ENCODE measurements at regions not wholly inside any gene's neighbourhood (a gene's known extent, or its start where the extent isn't known, plus 50 kb on each side); places are given as distances from the start of the nearest gene placed in this dataset.

DNA sequence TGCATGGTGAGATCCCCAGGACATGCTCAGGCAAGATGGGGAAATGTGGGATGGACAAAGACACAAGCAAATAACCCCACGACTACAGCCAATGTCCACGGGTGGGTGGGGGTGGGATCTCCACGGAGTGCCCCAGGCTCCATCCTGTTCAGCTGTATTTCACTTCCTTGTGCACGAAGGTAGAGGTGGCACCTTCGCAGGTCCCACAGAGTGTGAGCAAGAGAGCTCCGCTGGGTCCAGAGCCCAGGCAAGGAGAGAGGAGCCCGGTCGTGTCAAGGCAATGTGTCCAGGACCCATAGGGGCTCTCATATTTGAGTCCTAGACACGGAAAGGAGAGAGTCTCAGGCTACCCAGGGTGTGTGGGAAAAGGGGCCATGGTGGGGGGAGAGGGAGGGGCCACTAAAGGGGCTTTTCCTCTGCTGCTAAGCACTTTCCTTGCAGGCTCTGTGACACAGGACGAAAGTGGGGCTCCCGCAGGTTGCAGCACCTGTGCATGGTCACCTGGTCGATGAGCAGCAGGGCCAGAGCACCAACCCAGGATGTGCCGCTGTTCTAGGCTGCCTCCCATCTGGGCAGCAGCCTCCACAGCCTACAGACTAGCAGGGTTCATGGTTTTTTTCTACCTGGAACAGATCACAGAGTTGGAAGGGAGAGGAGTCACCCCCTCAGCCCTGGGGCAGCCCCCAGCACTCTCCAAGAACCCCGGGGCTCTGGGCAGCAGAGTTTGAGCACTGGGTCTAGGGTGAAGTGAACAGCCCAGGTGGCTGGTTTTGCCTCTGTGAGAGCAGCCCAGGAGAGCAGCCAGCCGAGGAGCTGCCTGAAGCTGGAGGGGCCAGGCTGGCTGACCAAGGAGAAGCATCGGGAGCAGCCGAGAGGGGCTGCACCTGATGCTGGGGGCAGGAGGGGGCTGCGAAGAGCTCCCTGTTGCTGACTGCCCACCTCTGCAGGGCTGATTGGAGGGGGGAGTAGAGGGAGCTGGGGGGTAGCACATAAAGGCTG, 100.7 kb upstream of the MVB12B start:
- peaks cover 56% of the 10 kb centered on the region for H3K27me3 ChIP-seq (ENCODE audit: insufficient read depth, low read length)

DNA sequence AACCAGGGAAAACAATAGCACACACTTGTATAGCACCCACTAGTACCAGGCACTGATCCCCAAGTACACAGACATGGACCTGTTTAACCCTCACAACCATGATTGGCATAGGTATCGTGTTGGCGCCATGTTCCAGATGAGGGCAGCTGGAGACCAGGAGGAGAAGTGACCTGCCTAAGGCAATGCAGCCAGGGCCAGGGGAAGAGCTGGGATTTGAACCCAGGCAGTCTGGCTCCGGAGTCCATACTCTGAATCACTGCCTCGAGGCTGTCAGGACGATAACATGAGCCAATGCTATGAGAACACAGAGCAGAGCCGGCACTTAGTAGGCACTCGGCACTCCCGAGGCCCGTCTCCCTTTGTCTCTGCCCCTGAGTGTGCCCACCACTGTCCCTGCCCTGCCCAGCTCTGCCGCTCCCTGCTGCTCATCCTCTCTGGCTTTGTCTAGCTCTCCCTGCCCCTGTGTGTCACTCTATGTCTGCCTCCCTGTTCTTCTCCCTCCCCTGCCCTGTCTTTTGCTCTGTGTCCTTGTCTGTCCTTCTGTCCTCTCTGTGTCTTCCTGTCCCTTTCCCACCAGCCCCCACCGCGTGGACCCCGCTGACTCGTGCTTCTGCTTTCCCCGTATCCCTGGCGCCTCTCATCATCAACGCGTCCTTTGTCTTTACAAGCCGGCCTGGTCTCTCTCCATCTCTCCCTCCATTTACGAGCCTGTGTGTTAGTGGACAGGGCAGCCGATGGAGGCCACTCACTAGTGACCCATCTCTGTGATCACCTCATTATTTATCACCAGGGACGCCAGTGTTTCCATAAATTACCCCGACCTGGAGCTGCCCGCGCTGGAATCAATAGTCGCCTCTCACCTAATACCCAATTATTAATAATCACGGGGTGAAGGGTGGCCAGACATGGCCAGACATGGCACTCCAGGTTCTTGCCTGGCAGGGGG, 99.4 kb upstream of the MVB12B start:
- TF ChIP-seq CTCF (IDR thresholded peaks at IDR 0.05; ENCODE audit: extremely low read depth, low read depth, low read length), result no peak
- H3K9me3 ChIP-seq (ENCODE audit: low read depth, low read length), result no peaks in the 10 kb centered on the region
- H3K27me3 ChIP-seq (ENCODE audit: insufficient read depth, low read length), result peaks cover 43% of the 10 kb centered on the region
- no peak for DNase-seq (ENCODE audit: insufficient read length, low spot score, missing footprints)
- no peaks in the 10 kb centered on the region for H3K36me3 ChIP-seq (ENCODE audit: insufficient read depth, low read length)
- no peaks in the 10 kb centered on the region for H4K20me1 ChIP-seq (ENCODE audit: insufficient read depth, low read length)
- H3K4me2 ChIP-seq (ENCODE audit: insufficient read depth, low read length), result no peak overlapping the region
- H2AFZ ChIP-seq (ENCODE audit: low read length), result no peak overlapping the region
- H3K4me1 ChIP-seq (ENCODE audit: insufficient read depth, low read length), result no peaks in the 10 kb centered on the region
- no peak overlapping the region for H3K4me3 ChIP-seq (ENCODE audit: insufficient read depth, low read length)
- no peak overlapping the region for H3K27ac ChIP-seq (ENCODE audit: low read depth, low read length)
- no peaks in the 10 kb centered on the region for H3K79me2 ChIP-seq (ENCODE audit: insufficient read depth, low read length)

More for the DNA sequence above, 100.7 kb upstream of the MVB12B start:
- H2AFZ ChIP-seq (ENCODE audit: low read length), result no peak overlapping the region
- no peak for TF ChIP-seq CTCF (IDR thresholded peaks at IDR 0.05; ENCODE audit: extremely low read depth, low read depth, low read length)
- H3K27ac ChIP-seq (ENCODE audit: low read depth, low read length), result no peak overlapping the region
- H3K9me3 ChIP-seq (ENCODE audit: low read depth, low read length), result peaks cover 3% of the 10 kb centered on the region
- H3K4me2 ChIP-seq (ENCODE audit: insufficient read depth, low read length), result no peak overlapping the region
- H3K79me2 ChIP-seq (ENCODE audit: insufficient read depth, low read length), result no peaks in the 10 kb centered on the region
- H3K4me1 ChIP-seq (ENCODE audit: insufficient read depth, low read length), result no peaks in the 10 kb centered on the region
- no peak for DNase-seq (ENCODE audit: insufficient read length, low spot score, missing footprints)
- no peaks in the 10 kb centered on the region for H3K36me3 ChIP-seq (ENCODE audit: insufficient read depth, low read length)
- H3K4me3 ChIP-seq (ENCODE audit: insufficient read depth, low read length), result no peak overlapping the region
- H4K20me1 ChIP-seq (ENCODE audit: insufficient read depth, low read length), result no peaks in the 10 kb centered on the region

DNA sequence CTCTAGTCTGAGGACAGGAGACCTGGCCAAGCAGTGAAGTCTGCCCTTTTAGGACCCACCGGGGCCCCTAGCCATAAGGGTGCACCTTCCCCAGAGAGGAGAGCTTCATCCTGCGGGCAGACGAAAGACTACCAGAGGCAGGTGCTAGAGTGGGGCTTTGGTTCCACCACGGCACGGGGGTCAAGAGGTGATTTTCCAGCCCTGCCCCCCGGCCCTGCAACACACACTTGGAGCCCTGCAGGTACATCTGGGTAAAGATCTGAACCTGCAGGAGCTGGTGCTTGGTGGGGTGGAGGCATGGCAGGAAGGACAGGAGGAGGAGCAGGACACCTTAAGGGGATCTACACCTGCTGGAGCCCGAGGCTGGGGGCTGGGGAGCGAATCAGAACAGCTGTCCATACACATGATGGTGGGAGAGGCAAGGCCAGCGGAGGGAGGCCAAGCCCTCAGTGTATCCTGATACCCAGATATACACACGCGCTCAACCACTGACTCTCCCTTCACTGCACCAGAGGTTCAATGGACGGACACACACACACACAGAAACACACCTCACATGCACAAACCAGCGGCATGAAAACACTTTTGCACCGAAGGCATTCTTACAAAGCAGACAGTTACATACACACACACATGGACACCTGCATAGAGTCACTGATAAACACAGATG, 98.4 kb upstream of the MVB12B start:
- Histone ChIP-seq H3K36me3 (ENCODE audit: insufficient read depth, low read length) (no peaks in the 10 kb centered on the region), H3K27ac (ENCODE audit: low read depth, low read length) (no peak overlapping the region), H3K4me3 (ENCODE audit: insufficient read depth, low read length) (no peak overlapping the region), H3K4me1 (ENCODE audit: insufficient read depth, low read length) (no peaks in the 10 kb centered on the region), H2AFZ (ENCODE audit: low read length) (no peak overlapping the region), H3K4me2 (ENCODE audit: insufficient read depth, low read length) (no peak overlapping the region), H3K79me2 (ENCODE audit: insufficient read depth, low read length) (no peaks in the 10 kb centered on the region), H4K20me1 (ENCODE audit: insufficient read depth, low read length) (no peaks in the 10 kb centered on the region), H3K9me3 (ENCODE audit: low read depth, low read length) (no peaks in the 10 kb centered on the region), H3K27me3 (ENCODE audit: insufficient read depth, low read length) (peaks cover 33% of the 10 kb centered on the region)
- TF ChIP-seq CTCF (IDR thresholded peaks at IDR 0.05; ENCODE audit: extremely low read depth, low read depth, low read length), result no peak
- no peak for DNase-seq (ENCODE audit: insufficient read length, low spot score, missing footprints)

Measured in osteoblast (primary cell).